Stimulated activated CD8-positive, alpha-beta memory T cell treated with anti-CD3 and anti-CD28 coated beads, Interleukin-15, amount 100 ng/mL, for 1 hour (primary cell): ENCODE measurements at regions not wholly inside any gene's neighbourhood (a gene's known extent, or its start where the extent isn't known, plus 50 kb on each side); places are given as distances from the start of the nearest gene placed in this dataset.

ENCODE experiments used
- DNase-seq: peaks from one replicate; pipeline ENCODE4 v3.0.0-alpha.2; 2020; ENCODE audit warnings: low read depth

DNA sequence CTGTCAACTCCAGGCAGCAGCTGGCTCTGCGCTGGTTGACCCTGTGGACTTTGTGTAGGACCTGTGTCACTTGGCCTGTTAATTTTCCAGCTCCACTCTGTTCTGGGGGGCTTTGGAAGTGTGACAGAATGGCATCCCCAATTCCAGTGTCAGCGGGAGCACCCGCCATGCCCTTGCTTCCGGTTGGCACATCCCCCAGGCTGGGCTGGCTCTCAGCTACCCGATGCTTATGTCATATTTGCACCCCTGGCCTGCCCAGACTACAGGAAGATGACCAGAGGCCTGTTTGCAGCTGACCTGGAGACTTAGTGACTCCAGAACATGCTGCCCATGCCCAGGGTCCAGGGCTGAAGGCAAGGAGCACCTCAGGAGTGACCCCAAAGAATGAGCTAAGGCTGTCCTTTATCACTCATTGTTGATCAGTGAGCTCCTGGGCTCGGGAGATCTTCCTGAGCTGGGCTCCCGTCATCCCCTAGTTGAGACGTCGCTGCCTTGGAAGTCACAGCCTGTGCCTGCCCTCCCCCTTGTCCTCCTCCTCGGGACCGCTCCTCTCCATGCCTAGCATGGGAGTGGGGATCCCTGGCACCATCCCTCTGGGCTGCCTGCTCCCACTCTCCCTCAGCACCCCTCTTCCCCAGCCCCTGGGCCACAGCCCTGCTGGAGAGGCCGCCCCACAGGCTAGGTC, 163.4 kb upstream of the RTL1 start:
- no peak for DNase-seq

DNA sequence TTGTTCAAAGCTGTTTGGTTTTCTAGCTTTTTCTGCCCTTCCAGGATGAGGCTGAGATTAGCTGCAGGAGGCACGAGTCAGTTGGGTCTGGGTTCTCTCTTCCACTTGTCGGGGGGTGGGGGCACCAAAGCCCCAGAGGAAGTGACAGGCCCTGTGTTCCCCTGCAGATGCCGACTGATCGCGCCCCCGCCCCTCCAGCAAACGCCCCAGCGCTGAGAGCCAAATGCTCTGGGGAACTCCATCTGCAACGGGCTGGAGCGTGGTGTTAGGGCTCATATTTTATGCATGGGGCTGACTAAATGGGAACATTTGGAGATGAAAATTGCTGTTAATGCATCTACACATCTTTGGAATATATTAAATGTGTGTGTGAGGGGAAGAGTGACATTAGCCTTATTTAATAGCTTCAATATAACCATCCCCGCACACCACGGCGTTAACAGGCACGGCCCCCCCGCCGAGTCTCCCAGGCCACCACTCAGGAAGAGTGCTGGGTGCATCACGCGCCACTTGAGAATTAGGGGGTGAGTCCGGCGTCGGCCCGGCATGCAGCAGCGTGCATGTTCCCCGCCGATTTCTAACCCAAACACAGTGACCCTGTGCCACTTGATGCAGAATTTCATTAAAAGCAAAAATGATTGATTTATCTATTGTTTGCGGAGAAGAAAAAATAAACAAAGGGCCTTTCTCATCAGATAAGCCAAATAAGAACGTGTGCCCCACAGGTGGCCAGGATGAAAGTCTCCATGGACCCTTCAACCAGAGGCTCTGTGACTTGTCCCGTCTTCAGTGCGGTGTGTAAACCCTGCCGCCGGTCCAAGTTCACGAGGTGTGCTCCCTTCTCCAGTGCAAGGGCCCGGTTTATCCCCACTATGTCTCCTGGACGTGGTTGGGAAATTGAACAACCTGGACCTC, 165.0 kb upstream of the RTL1 start:
- DNase-seq, result no peak

DNA sequence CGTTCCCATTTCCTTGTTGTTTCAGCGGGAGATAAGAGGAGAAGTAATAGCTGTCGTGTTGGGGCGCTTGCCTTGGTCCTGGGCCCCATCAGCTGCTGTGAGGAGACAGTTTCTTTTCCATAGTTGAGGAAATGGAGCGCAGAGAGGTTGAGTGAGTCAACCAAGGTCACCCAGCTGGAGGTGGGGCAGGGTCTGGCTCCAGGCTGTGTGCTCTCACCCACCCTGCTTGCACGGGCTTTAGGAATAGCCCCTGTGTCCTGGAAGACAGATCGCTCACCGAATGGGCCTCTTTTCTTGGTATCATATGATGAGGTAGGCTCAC, 165.7 kb upstream of the RTL1 start:
- DNase-seq, result no peak

DNA sequence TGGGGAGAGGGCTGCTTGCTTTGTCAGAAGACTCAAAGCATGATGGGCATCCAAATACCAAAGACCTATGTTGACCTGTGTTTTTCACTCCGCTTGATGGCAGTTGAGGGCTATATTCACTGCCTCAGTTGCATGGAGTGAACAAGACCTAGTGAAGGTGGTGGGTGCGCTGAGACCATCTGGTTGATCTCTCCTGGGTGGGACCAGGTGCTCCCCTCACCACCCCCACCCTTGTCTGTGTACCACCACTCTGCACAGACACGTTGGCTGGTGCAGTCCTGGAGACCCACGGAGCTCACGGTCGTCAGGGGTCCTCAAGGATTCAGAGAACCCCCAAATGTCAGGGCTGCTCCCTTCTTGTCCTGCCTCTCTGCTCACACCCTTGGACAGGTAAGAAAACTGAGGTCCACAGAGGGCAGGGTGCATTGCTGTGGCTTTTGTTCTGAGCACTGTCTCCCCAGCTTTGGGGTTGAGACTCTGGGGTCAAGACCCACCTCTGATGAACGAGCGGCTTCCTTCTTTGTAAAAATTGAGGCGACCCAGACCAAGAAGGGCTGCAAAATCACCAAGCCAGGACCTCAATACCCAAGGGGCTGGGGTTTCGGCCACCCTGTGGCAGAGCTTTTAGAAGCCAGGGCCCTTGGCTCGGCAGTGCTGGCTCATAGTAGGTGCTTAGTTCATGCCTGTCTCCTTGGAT, 166.3 kb upstream of the RTL1 start:
- DNase-seq, result no peak

DNA sequence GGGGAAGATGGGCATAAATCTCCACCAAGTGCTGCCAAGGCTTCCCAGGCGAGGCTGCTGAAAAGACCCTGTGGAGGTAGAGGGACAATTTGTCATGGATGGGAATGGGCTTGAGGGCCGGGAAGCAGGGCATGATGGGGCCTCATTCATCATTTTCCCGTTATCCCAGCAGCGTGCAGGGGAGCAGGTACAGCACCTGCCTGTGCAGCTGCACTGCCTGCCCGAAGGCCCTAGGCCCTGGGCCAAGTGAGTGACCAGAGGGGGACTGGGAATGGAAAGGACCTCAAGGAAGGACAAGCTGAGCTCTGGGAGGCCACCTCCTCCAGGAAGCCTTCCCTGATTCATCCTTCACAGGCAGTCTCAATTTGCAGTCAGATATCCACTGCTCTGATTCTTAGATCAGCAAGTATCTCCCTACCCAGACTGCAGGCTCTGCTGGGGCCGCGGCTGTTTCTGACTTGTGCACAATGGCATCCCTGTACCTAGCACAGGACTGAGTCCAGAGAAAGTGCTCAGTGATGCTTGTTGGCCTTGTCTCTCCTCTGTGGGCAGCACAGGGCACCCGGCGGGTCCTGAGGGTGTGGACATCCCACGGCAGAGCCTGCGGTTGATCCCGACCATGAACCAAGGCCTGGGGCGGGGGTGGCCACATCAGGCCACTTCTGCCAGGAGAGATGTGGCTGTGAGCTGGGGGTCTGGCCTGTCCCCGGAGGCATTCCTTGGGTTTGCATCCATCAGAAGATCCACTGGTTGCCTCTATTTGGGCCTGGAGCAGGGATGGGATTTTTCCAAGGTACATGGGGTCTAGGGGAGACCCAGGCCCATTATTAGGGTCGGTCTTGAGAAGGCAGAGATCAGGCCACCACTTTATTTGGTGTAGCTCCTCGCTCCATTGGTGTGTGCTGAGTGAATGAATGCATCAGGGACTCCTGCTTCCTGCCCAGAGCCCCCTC, 167.3 kb upstream of the RTL1 start:
- DNase-seq, result no peak

DNA sequence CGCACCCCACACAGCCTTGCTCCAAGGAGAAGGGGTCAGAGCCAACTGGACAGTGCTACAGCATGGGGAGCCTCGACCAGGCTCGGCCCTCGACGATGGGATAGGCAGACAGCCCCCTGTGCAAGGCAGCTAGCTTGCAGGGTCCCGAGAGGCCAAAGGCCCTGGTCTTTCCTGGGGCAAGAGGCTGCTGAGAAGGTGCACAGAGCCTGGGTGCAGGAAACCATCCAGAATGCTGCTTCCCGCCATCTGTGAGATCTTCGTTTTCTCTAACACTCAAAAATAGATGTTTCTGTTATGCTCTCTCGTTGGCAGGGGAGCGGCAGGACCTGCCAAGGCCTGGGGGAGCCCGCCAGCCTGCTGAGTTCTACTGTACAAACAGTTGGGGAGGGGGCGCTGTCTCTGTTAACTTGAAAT, 168.0 kb upstream of the RTL1 start:
- no peak for DNase-seq

GRCh38 chr14:101072070-101072469, 168.5 kb upstream of the RTL1 start:
- no peak for DNase-seq

GRCh38 chr14:101072531-101072930, 169.0 kb upstream of the RTL1 start:
- no peak for DNase-seq

- DNase-seq, result no peak
Measured at GRCh38 chr14:101072945-101073597, 169.5 kb upstream of the RTL1 start.

DNA sequence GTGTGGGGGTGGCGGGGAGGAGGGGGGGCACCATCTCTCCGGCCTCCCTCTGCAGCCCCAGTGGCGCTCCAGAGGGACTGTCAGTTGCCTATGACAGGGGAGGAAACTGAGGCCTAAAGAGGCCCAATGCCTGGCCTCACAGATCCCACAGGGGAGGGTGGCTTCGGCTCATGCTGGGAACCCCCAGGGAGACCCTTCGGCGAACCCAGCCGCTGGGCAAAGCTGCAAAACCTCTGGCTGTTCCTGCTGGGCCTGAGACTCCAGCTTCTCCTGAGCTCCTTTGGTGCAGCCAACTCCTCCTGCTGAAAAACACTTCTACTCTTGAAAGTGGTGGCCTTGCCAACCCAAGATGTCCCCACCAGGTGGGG, 170.1 kb upstream of the RTL1 start:
- DNase-seq, result no peak

DNA sequence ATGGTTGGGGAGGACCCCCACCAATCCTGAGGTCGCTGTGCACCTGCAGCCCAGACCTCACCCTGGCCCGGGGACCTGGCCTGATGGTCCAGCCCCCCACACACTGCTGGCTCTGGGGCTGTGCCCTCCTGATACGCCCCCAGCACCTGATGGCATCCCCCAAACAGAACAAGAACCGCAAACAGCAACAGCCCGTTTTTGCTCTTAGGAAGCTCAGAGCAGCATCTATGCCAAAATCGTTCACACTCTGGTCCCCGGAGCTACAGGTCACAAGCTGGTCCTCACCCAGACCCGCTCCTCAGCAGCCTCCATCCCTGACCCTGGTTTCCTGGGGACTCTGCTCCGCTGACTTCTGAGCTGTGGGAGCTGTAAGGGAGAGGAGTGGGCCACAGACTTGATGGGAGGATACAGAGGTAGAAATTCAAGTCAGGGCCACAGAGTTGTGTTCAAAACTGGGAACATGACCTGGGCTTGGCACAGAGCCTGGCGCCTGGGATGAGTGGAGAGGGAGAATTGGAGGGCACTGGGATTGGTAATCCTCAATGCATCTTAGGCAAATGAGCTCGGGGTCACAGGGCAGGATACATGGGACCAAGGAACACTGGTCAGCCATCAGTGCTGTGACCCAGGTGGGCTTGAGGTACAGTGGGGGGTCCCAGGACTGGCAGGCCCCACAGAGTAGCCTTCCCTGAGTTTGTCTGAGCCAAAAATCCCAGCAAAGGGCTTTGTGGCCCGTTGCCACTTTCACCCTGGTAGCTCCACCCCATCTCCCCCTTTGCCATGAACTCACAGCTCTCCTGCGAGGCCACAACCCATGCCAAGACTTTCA, 170.9 kb upstream of the RTL1 start:
- DNase-seq, result no peak

GRCh38 chr14:101075025-101075800, 171.7 kb upstream of the RTL1 start:
- DNase-seq, result no peak

DNA sequence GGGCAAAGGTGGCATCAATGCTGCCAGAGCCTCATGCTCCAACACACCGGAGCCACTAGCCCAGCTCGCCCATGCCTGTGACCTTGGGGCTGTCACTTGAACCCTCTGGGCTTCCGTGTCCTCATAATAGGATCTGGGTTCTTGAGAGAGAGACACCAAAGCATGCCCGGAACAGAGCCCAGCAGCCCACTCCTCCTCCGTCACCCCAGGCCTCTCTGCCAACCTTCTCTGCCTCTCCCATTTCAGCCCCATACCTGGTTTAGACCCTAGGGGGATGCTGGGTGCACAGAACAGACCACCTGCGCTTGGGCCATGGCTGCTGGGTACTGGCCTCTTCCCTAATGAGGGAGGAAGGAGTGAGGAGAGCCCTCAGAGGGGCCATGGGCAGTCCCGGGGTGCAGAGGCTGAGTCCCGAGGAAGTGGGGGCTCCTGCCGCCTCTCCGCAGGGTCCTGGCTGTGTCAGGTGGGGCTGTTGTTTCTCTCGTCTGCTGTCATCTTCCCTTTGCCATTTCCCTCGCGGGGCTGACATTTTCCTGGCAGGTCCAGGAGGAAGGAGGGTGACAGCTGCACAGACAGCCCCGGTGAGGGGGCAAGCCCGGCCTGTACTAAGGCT, 172.4 kb upstream of the RTL1 start:
- no peak for DNase-seq

GRCh38 chr14:101076451-101077198, 173.1 kb upstream of the RTL1 start:
- no peak for DNase-seq

DNA sequence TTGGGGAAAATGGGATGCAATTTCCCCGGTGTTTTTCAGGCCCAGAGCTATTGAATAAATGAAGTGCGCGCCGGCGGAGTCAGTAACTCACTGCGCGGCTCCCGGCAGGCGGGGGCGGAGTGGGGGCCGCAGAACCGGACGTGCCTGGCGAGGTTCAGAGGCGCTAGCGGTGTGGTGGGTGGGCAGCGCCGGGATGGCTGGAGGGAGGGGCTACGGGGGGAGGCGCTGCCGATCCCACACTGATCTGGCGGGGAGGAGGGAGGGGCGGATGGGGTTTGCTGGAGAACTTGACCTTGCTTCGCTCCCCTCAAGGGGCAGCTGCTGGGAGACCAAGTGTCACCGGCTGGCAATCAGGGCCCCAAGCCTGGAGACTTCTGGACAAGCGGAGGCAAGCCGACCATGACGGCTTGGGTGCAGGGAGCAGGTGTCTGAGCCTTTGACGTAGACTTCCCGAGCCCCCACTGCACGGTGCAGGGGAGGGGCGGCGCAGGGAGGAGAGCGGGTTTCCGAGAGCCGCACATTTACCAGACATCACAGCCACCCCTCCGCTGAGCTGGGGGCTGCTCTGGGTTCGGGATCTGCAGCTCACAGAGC, 174.1 kb upstream of the RTL1 start:
- no peak for DNase-seq

DNA sequence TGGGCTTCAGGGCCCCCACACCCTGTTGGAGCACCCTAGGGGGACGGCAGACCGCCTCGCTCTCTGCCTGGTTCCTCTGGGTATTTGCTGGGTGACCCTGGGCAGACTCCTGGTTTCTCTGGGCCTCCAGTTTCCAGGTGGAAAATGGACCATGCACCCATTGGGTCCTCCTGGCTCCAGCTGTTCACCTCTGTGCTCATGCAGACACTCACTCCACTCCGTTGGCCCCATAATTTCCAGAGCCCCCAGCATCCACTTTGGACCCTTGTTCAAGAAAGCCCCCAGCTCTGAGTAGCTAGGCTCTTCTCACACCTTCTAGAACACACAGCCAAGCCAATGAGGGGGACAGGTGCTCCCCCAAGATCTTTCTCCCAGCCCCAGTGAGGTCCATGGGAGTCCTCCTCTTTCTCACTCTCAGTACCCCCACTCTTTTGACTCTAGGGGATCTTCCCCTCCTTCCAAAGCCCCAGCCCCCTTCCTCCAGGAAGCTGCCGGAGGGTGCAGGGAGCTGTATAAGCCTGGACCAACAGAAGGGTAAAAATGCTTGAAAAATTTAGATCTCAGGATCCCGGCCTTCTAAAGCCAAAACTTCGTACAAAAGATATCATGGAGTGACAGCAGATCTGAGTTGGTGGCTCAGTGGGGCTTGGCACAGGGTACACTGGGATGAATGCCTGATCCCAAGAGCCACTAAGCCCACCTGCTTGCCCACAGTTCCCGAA, 174.8 kb upstream of the RTL1 start:
- DNase-seq, result no peak

DNA sequence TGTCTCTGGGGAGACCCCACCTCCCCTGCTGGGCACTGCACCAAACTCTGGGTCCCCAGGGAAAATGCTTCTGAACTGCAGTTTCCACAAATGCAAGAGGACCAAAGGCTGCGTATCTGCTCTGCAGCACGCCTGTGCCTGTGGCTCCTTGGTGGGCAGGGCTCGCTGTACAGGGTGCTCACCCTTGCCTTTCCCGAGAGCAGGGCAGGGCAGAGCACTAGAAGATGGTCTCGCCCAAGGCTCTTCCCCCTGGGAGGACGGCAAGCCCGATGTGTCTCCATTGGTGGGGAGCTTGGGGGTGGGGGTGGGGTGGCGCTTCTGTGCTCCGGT, 175.3 kb upstream of the RTL1 start:
- no peak for DNase-seq
